ENCODE measurements at regions not wholly inside any gene's neighbourhood (a gene's known extent, or its start where the extent isn't known, plus 50 kb on each side); places are given as distances from the start of the nearest gene placed in this dataset.

GRCh38 chr3:177527182-177527581 is 329.9 kb upstream of the TBL1XR1 start:
- TF ChIP-seq, protein P1, sequence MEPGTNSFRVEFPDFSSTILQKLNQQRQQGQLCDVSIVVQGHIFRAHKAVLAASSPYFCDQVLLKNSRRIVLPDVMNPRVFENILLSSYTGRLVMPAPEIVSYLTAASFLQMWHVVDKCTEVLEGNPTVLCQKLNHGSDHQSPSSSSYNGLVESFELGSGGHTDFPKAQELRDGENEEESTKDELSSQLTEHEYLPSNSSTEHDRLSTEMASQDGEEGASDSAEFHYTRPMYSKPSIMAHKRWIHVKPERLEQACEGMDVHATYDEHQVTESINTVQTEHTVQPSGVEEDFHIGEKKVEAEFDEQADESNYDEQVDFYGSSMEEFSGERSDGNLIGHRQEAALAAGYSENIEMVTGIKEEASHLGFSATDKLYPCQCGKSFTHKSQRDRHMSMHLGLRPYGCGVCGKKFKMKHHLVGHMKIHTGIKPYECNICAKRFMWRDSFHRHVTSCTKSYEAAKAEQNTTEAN (CRISPR knock-in tag; IDR thresholded peaks at IDR 0.05) = no peak
- TF ChIP-seq MXD4 (CRISPR knock-in tag; IDR thresholded peaks at IDR 0.05; ENCODE audit: borderline replicate concordance) (no peak), CTCF (IDR thresholded peaks at IDR 0.05) (no peak), ESRRA (CRISPR knock-in tag; IDR thresholded peaks at IDR 0.05; ENCODE audit: borderline replicate concordance) (no peak), SP1 (CRISPR knock-in tag; conservative IDR thresholded peaks at IDR 0.05) (no peak), IRF2 (CRISPR knock-in tag; IDR thresholded peaks at IDR 0.05; ENCODE audit: borderline replicate concordance, low read depth) (no peak), TCF7 (CRISPR knock-in tag; IDR thresholded peaks at IDR 0.05; ENCODE audit: low read depth) (no peak), NR3C1 (CRISPR knock-in tag; conservative IDR thresholded peaks at IDR 0.05; ENCODE audit: low read depth) (no peak), MYBL2 (CRISPR knock-in tag; IDR thresholded peaks at IDR 0.05) (no peak)
- TF ChIP-seq, protein P2, sequence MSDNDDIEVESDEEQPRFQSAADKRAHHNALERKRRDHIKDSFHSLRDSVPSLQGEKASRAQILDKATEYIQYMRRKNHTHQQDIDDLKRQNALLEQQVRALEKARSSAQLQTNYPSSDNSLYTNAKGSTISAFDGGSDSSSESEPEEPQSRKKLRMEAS (CRISPR knock-in tag; IDR thresholded peaks at IDR 0.05) = no peak
